ENCODE measurements at regions not wholly inside any gene's neighbourhood (a gene's known extent, or its start where the extent isn't known, plus 50 kb on each side); places are given as distances from the start of the nearest gene placed in this dataset.

GRCh38 chr21:19508442-19508841, 1104.9 kb upstream of the TMPRSS15 start:
- no peak for TF ChIP-seq CTCF (IDR thresholded peaks at IDR 0.05; ENCODE audit: low read depth, low read length)
- no peak for DNase-seq (ENCODE audit: extremely low read depth, low read depth)

GRCh38 chr21:19508844-19509243, 1105.3 kb upstream of the TMPRSS15 start:
- TF ChIP-seq CTCF (IDR thresholded peaks at IDR 0.05; ENCODE audit: low read depth, low read length), result no peak
- no peak for DNase-seq (ENCODE audit: extremely low read depth, low read depth)

- DNase-seq (ENCODE audit: extremely low read depth, low read depth), result no peak
- no peak for TF ChIP-seq CTCF (IDR thresholded peaks at IDR 0.05; ENCODE audit: low read depth, low read length)
Observed at GRCh38 chr21:19510057-19510456, 1106.5 kb upstream of the TMPRSS15 start.

GRCh38 chr21:19510653-19511052, 1107.1 kb upstream of the TMPRSS15 start:
- no peak for DNase-seq (ENCODE audit: extremely low read depth, low read depth)
- no peak for TF ChIP-seq CTCF (IDR thresholded peaks at IDR 0.05; ENCODE audit: low read depth, low read length)

- DNase-seq (ENCODE audit: extremely low read depth, low read depth), result no peak
- TF ChIP-seq CTCF (IDR thresholded peaks at IDR 0.05; ENCODE audit: low read depth, low read length), result no peak
Observed at GRCh38 chr21:19522381-19522780, 1118.8 kb upstream of the TMPRSS15 start.

GRCh38 chr21:19523061-19523460, 1119.5 kb upstream of the TMPRSS15 start:
- TF ChIP-seq CTCF (IDR thresholded peaks at IDR 0.05; ENCODE audit: low read depth, low read length), result no peak
- DNase-seq (ENCODE audit: extremely low read depth, low read depth), result no peak

- TF ChIP-seq CTCF (IDR thresholded peaks at IDR 0.05; ENCODE audit: low read depth, low read length), result no peak
- no peak for DNase-seq (ENCODE audit: extremely low read depth, low read depth)
Observed at GRCh38 chr21:19523746-19524145, 1120.2 kb upstream of the TMPRSS15 start.
